Astrocyte of the spinal cord (primary cell): ENCODE measurements at regions not wholly inside any gene's neighbourhood (a gene's known extent, or its start where the extent isn't known, plus 50 kb on each side); places are given as distances from the start of the nearest gene placed in this dataset.

Source experiments
- DNase-seq: peaks from one replicate; pipeline ENCODE4 v3.0.0; 2011; ENCODE audit warnings: low read depth, low spot score
- H3K4me3 ChIP-seq: 2 replicates; pipeline ENCODE4 v1.5.1; 2011; ENCODE audit warnings: low read depth, mild to moderate bottlenecking, low read length, moderate library complexity
- in situ Hi-C: cut with HindIII; loops from 2 replicates; pipeline ENCODE4 v1.10.0; 2017; ENCODE audit warnings: low sequenced_read_pairs
- TF ChIP-seq, protein P1 (sequence below): IDR thresholded peaks from 2 replicates; pipeline ENCODE4 v1.5.1; 2012; ENCODE audit warnings: low read depth, mild to moderate bottlenecking, low read length, inconsistent platforms

DNA sequence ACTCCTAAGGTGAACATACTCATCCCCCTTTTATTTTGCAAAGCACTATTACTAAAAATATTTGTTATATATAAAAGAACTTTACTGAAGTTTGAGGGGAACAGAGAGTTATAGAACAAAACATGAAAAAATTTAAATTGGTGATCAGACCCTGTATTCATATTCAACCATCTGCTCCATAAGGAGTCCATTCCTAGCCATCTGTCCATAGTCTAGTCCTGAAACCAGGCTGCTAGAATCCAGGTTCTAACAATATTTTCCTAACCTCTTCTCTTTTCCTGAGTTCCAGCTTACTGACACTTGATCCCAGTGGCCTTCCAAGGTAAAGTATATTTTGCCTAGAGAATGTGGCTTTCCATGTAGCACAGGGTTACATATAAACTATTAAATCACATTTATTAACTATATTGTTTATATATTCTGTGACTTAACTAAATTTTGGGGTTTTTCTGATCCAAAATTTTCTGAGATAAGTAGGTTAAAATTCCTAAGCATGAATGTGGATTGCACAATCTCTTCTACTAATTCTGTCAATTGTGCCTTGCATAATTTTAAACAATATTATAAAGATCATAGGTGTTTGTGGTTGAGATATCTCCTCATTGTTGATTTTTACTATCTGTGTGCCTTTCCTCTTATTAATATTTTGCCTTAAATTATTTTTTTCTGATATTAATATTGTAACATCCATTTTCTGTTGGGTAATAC, 137.6 kb upstream of the MAGI2 start:
- H3K4me3 ChIP-seq: no peak overlapping the region
- TF ChIP-seq, protein P1, sequence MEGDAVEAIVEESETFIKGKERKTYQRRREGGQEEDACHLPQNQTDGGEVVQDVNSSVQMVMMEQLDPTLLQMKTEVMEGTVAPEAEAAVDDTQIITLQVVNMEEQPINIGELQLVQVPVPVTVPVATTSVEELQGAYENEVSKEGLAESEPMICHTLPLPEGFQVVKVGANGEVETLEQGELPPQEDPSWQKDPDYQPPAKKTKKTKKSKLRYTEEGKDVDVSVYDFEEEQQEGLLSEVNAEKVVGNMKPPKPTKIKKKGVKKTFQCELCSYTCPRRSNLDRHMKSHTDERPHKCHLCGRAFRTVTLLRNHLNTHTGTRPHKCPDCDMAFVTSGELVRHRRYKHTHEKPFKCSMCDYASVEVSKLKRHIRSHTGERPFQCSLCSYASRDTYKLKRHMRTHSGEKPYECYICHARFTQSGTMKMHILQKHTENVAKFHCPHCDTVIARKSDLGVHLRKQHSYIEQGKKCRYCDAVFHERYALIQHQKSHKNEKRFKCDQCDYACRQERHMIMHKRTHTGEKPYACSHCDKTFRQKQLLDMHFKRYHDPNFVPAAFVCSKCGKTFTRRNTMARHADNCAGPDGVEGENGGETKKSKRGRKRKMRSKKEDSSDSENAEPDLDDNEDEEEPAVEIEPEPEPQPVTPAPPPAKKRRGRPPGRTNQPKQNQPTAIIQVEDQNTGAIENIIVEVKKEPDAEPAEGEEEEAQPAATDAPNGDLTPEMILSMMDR: no peak
- no peak for DNase-seq
- in situ Hi-C loops: no loop called here

DNA sequence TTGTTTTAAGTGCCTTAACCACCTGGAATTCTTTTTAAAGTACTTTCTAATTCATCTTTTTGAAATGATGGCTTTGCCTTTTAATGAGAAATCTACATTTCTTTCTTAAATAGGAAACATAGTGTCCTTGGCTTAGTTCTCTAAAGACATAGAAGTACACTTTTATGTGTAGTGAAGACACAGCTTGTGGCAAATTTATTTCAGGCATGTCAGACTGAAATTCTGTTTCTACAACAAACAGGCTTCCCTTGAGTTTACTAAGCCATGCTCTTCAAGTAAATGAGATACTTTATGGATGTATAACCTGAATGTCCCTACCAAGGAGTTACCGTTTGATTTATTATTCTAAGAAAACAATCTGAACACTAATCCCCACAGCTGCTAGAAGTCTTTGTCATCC, 136.9 kb upstream of the MAGI2 start:
- in situ Hi-C loops: no loop called here
- no peak for DNase-seq
- TF ChIP-seq, protein P1: no peak
- no peak overlapping the region for H3K4me3 ChIP-seq

DNA sequence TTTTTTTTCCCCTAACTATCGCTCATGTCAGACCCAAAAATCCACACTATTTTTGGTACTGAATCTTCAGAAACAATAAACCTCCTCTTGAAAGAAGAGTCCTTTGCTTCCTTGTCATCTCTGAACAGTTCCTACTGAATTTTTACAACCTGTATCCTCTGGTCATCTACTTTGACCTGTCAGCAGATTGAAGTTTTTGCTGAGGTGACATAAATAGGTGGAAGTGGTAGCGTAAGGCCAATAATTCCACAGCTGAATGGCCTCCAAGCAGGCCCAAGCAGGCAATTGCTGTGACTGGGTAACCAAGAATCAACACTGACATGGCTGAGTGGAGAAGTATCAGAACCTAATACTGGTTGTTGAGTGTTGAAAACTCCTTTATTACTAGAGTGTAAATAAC, 117.4 kb upstream of the MAGI2 start:
- in situ Hi-C loops: no loop called here
- DNase-seq: no peak
- TF ChIP-seq, protein P1: no peak

DNA sequence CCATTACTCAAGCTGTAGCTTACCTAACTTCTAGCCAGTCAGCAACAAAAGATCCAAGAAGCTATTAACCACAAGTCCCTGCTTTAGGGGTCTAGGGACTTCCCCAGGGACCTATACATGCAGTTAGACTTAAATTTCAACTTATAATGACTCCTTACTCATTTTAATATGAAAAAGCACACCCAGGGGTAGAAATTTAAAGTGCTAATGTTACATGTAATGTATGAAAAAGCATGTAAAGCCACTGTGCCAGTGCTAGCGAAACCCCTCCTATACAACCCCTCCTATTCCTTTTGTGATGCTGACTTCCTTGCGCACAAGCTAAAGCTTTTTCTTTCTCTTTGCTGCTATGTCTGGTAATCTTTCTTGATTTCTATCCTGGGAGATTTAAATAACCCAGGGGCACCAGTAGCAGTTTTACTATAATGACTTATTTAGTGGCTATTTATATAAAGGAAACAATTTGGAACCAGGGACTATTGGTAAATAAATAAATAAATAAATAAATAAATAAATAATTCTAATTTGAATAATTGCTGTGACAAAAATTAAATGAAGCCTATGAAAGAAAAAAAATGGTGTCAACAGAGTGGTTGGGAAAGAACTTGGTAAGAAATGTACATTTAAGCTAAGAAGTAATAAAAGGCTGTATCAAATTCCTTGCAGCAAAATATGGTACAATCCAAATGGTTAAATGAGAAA, 110.5 kb upstream of the MAGI2 start:
- H3K4me3 ChIP-seq: no peak overlapping the region
- in situ Hi-C loops: no loop called here
- no peak for DNase-seq
- TF ChIP-seq, protein P1: no peak

More for the DNA sequence above, 117.4 kb upstream of the MAGI2 start:
- H3K4me3 ChIP-seq: no peak overlapping the region

DNA sequence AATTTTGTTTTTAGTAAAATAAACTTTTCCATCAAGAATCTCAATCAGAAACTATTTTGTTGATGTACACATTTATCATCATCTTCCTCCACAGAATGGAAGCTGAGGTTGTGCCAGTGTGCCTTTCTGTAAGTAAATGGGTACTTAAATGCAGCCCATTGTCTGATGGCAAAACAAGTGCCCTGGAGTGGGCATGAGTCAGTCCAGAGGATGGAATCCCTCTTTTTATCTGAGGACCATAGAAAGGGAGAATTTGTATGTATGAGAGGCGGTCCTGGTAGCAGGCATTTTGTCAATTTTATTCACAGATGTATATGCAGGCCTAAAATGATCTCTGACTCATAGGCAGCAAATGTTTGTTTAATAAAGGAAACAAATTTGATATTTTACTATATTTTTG, 102.1 kb upstream of the MAGI2 start:
- in situ Hi-C loops: no loop called here
- TF ChIP-seq, protein P1: no peak
- DNase-seq: no peak
- H3K4me3 ChIP-seq: no peak overlapping the region

DNA sequence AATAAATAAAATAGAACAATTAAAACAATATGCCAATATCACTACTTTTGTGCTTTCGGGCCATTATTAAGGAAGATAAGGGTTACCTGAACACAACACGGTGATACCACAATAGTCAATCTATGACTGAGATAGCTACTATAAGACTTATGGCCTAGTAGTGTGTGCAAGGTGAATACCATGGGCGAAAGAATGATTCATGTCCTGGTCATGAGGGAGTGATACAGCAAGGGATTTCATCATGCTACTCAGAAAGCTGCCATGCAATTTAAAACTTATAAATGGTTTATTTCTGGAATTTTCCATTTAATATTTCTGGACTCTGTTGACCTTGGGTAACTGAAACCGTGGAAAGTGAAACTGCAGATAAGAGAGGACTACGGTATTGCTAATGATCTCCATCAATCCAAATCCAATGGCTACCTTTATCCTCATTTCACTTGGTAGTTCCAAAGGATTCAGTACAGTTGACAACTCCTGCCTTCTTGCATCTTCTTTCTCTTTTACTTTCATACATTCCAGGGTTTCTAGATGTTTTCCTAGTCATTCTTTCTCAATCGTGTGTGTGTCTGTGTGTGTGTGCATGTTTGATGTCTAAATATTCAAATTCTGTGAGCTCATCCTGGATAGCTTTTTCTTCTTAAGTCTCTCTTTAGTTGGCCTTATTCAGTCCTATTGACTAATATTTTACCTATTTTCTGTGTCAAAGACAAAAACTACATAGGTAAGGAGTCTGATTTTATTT, 100.5 kb upstream of the MAGI2 start:
- TF ChIP-seq, protein P1: no peak
- H3K4me3 ChIP-seq: no peak overlapping the region
- no peak for DNase-seq
- in situ Hi-C loops: no loop called here
